ENCODE measurements at regions not wholly inside any gene's neighbourhood (a gene's known extent, or its start where the extent isn't known, plus 50 kb on each side); places are given as distances from the start of the nearest gene placed in this dataset.

DNA sequence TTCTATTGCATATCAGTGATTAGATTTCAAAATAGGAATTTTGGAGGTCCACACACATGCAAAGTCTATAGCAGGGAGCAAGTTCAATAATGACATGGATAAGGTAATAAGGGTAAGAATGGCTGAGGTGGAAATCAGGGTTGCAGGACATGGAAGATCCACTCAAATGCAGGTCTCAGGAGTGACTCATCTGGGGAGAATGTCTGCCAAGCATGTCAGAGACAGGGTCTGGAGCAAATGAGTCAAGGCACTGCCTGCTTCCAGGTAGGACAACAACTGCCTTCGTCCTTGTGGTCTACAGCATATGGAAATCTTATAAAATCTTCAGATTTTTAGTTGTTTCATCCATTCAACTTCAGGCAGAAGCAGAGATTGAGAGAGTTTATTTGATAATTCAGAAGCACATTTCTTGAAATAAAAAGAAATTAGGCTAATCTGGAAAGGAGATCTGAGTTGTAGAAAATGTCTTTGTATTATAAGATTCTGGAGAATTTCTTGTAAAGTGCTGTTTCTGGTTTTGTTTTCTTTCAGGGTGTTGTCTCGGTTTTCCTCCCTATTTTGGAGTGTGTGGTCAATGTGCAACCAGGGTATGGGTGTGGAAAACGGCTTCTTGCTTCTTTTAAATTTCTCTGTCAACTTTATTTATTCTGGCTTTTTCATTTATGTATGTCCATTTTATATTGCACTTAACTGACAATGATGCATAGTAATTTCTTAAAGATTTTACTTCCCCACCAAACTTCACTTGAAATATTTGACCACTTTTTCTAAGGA, 748.8 kb downstream of the LIG4 start:
- Mint-ChIP-seq H3K4me1 (ENCODE audit: low read depth, unreplicated experiment) (peaks cover 20% of the 10 kb centered on the region), H3K36me3 (ENCODE audit: low read depth, unreplicated experiment) (no peaks in the 10 kb centered on the region), H3K27me3 (ENCODE audit: low read depth, unreplicated experiment) (no peaks in the 10 kb centered on the region), H3K9me3 (ENCODE audit: unreplicated experiment) (no peaks in the 10 kb centered on the region), H3K4me3 (ENCODE audit: unreplicated experiment) (no peak overlapping the region), H3K27ac (ENCODE audit: unreplicated experiment) (peak overlapping the region; percentile 60)
- Histone ChIP-seq H3K4me1 (ENCODE audit: insufficient read depth, low read length) (peaks cover 4% of the 10 kb centered on the region), H3K27me3 (ENCODE audit: insufficient read depth, low read length) (no peaks in the 10 kb centered on the region), H3K4me3 (ENCODE audit: insufficient read depth, low read depth, low read length) (no peak overlapping the region), H3K79me2 (ENCODE audit: insufficient read depth, low read length) (no peaks in the 10 kb centered on the region), H3K9ac (ENCODE audit: low read length) (no peak overlapping the region), H3K4me2 (ENCODE audit: low read length) (peak overlapping the region; percentile 39), H3K36me3 (ENCODE audit: insufficient read depth, low read length) (no peaks in the 10 kb centered on the region), H3K9me3 (ENCODE audit: insufficient read depth, low read depth, low read length) (no peaks in the 10 kb centered on the region), H2AFZ (ENCODE audit: low read depth, low read length) (no peak overlapping the region), H4K20me1 (ENCODE audit: insufficient read depth, low read length) (no peaks in the 10 kb centered on the region), H3K27ac (ENCODE audit: low read depth, low read length) (no peak overlapping the region)
- DNase-seq (ENCODE audit: low read depth) (peak; percentile 84), FAIRE-seq (no peak)
- no peak for TF ChIP-seq EZH2 (IDR thresholded peaks at IDR 0.05; ENCODE audit: insufficient read depth, low read length)
- TF ChIP-seq, protein P1, sequence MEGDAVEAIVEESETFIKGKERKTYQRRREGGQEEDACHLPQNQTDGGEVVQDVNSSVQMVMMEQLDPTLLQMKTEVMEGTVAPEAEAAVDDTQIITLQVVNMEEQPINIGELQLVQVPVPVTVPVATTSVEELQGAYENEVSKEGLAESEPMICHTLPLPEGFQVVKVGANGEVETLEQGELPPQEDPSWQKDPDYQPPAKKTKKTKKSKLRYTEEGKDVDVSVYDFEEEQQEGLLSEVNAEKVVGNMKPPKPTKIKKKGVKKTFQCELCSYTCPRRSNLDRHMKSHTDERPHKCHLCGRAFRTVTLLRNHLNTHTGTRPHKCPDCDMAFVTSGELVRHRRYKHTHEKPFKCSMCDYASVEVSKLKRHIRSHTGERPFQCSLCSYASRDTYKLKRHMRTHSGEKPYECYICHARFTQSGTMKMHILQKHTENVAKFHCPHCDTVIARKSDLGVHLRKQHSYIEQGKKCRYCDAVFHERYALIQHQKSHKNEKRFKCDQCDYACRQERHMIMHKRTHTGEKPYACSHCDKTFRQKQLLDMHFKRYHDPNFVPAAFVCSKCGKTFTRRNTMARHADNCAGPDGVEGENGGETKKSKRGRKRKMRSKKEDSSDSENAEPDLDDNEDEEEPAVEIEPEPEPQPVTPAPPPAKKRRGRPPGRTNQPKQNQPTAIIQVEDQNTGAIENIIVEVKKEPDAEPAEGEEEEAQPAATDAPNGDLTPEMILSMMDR (IDR thresholded peaks at IDR 0.05; ENCODE audit: insufficient read depth, low read depth, low read length) = no peak

DNA sequence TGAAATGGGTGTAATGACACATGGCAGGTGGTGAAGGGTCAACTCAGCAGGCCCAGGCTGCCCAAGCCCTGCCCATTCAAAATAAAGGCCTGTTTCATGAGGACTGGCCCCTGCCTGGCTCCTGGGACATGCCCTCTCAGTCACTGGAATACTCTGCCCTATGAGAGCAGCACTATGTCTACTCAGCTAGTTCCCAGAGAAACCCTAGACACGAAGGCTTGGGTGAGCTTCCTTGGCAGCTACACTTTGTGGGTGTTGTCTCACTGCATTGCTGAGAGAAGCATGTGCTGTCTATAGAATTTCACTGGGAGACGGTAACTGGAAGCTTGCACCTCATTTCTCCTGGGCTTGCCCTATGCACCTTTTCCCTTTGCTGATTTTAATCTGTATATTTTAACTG, 752.8 kb downstream of the LIG4 start:
- Mint-ChIP-seq H3K4me3 (ENCODE audit: unreplicated experiment) (no peak overlapping the region), H3K36me3 (ENCODE audit: low read depth, unreplicated experiment) (no peaks in the 10 kb centered on the region), H3K27ac (ENCODE audit: unreplicated experiment) (no peak overlapping the region), H3K9me3 (ENCODE audit: unreplicated experiment) (no peaks in the 10 kb centered on the region), H3K27me3 (ENCODE audit: low read depth, unreplicated experiment) (no peaks in the 10 kb centered on the region), H3K4me1 (ENCODE audit: low read depth, unreplicated experiment) (peaks cover 31% of the 10 kb centered on the region)
- no peak for DNase-seq (ENCODE audit: low read depth)
- H3K9me3 ChIP-seq (ENCODE audit: insufficient read depth, low read depth, low read length) = no peaks in the 10 kb centered on the region
- H2AFZ ChIP-seq (ENCODE audit: low read depth, low read length) = no peak overlapping the region
- no peaks in the 10 kb centered on the region for H3K79me2 ChIP-seq (ENCODE audit: insufficient read depth, low read length)
- H3K4me3 ChIP-seq (ENCODE audit: insufficient read depth, low read depth, low read length) = no peak overlapping the region
- H4K20me1 ChIP-seq (ENCODE audit: insufficient read depth, low read length) = no peaks in the 10 kb centered on the region
- H3K9ac ChIP-seq (ENCODE audit: low read length) = no peak overlapping the region
- no peak for FAIRE-seq
- H3K4me1 ChIP-seq (ENCODE audit: insufficient read depth, low read length) = peaks cover 12% of the 10 kb centered on the region
- no peaks in the 10 kb centered on the region for H3K36me3 ChIP-seq (ENCODE audit: insufficient read depth, low read length)
- no peak overlapping the region for H3K4me2 ChIP-seq (ENCODE audit: low read length)
- no peak for TF ChIP-seq EZH2 (IDR thresholded peaks at IDR 0.05; ENCODE audit: insufficient read depth, low read length)
- TF ChIP-seq, protein P1 (IDR thresholded peaks at IDR 0.05; ENCODE audit: insufficient read depth, low read depth, low read length) = no peak
- no peak overlapping the region for H3K27ac ChIP-seq (ENCODE audit: low read depth, low read length)
- no peaks in the 10 kb centered on the region for H3K27me3 ChIP-seq (ENCODE audit: insufficient read depth, low read length)

- no peak overlapping the region for H3K4me3 ChIP-seq (ENCODE audit: insufficient read depth, low read depth, low read length)
- TF ChIP-seq, protein P1 (IDR thresholded peaks at IDR 0.05; ENCODE audit: insufficient read depth, low read depth, low read length) = no peak
- TF ChIP-seq EZH2 (IDR thresholded peaks at IDR 0.05; ENCODE audit: insufficient read depth, low read length) = no peak
- H3K4me3 Mint-ChIP-seq (ENCODE audit: unreplicated experiment) = no peak overlapping the region
- DNase-seq (ENCODE audit: low read depth) (peak; percentile 59), FAIRE-seq (no peak)
- H3K9me3 Mint-ChIP-seq (ENCODE audit: unreplicated experiment) = no peaks in the 10 kb centered on the region
- no peak overlapping the region for H3K9ac ChIP-seq (ENCODE audit: low read length)
- no peaks in the 10 kb centered on the region for H3K79me2 ChIP-seq (ENCODE audit: insufficient read depth, low read length)
- no peaks in the 10 kb centered on the region for H3K9me3 ChIP-seq (ENCODE audit: insufficient read depth, low read depth, low read length)
- peaks cover 12% of the 10 kb centered on the region for H3K4me1 ChIP-seq (ENCODE audit: insufficient read depth, low read length)
- peaks cover 28% of the 10 kb centered on the region for H3K4me1 Mint-ChIP-seq (ENCODE audit: low read depth, unreplicated experiment)
- H3K4me2 ChIP-seq (ENCODE audit: low read length) = peak overlapping the region; percentile 2
- H2AFZ ChIP-seq (ENCODE audit: low read depth, low read length) = no peak overlapping the region
- H3K36me3 Mint-ChIP-seq (ENCODE audit: low read depth, unreplicated experiment) = no peaks in the 10 kb centered on the region
- no peaks in the 10 kb centered on the region for H4K20me1 ChIP-seq (ENCODE audit: insufficient read depth, low read length)
- no peak overlapping the region for H3K27ac Mint-ChIP-seq (ENCODE audit: unreplicated experiment)
- no peaks in the 10 kb centered on the region for H3K27me3 ChIP-seq (ENCODE audit: insufficient read depth, low read length)
- H3K36me3 ChIP-seq (ENCODE audit: insufficient read depth, low read length) = no peaks in the 10 kb centered on the region
- no peak overlapping the region for H3K27ac ChIP-seq (ENCODE audit: low read depth, low read length)
- no peaks in the 10 kb centered on the region for H3K27me3 Mint-ChIP-seq (ENCODE audit: low read depth, unreplicated experiment)
Measured at GRCh38 chr13:107461751-107462150, 753.6 kb downstream of the LIG4 start.

Measured in astrocyte (in vitro differentiated cells and primary cell).